ENCODE measurements at regions not wholly inside any gene's neighbourhood (a gene's known extent, or its start where the extent isn't known, plus 50 kb on each side); places are given as distances from the start of the nearest gene placed in this dataset.
"Not testable (repeated sequence)": the region's sequence is repeated elsewhere in the genome, so short reads cannot be mapped to it uniquely, and the experiment has no call there.

- FAIRE-seq: no peak
Observed at GRCh38 chr5:115439639-115440038, 104.9 kb downstream of the FEM1C start.

GRCh38 chr5:115439042-115439441, 105.5 kb downstream of the FEM1C start:
- no peak for FAIRE-seq
- DNase-seq (ENCODE audit: low spot score in 2 of 2): no peak

More at GRCh38 chr5:115439639-115440038, 104.9 kb downstream of the FEM1C start:
- DNase-seq (ENCODE audit: low spot score in 2 of 2): no peak

- FAIRE-seq: no peak
Observed at GRCh38 chr5:115435778-115436712, 108.5 kb downstream of the FEM1C start.

GRCh38 chr5:115435065-115435777, 109.4 kb downstream of the FEM1C start:
- no peak for DNase-seq (ENCODE audit: low spot score in 2 of 2)
- no peak for FAIRE-seq

More at GRCh38 chr5:115435778-115436712, 108.5 kb downstream of the FEM1C start:
- DNase-seq (ENCODE audit: low spot score in 2 of 2): no peak

GRCh38 chr5:115433918-115434317, 110.7 kb downstream of the FEM1C start:
- DNase-seq (ENCODE audit: low spot score in 2 of 2) (no peak), FAIRE-seq (no peak)

- DNase-seq (ENCODE audit: low spot score in 2 of 2): no peak
- no peak for FAIRE-seq
Observed at GRCh38 chr5:115432691-115433090, 111.9 kb downstream of the FEM1C start.

- DNase-seq (ENCODE audit: low spot score in 2 of 2) (no peak), FAIRE-seq (no peak)
Observed at GRCh38 chr5:115431116-115431515, 113.5 kb downstream of the FEM1C start.

GRCh38 chr5:115430374-115430773, 114.2 kb downstream of the FEM1C start:
- FAIRE-seq (no peak), DNase-seq (ENCODE audit: low spot score in 2 of 2) (no peak)

- FAIRE-seq (no peak), DNase-seq (ENCODE audit: low spot score in 2 of 2) (no peak)
Observed at GRCh38 chr5:115429345-115429940, 115.1 kb downstream of the FEM1C start.

GRCh38 chr5:115428676-115429075, 115.9 kb downstream of the FEM1C start:
- DNase-seq (ENCODE audit: low spot score in 2 of 2): no peak
- FAIRE-seq: no peak

GRCh38 chr5:115428248-115428647, 116.3 kb downstream of the FEM1C start:
- FAIRE-seq: no peak
- no peak for DNase-seq (ENCODE audit: low spot score in 2 of 2)

GRCh38 chr5:115424446-115424845, 120.1 kb downstream of the FEM1C start:
- DNase-seq (ENCODE audit: low spot score in 2 of 2) (no peak), FAIRE-seq (no peak)

GRCh38 chr5:115424030-115424429, 120.5 kb downstream of the FEM1C start:
- no peak for FAIRE-seq
- DNase-seq (ENCODE audit: low spot score in 2 of 2): no peak

GRCh38 chr5:115423541-115423940, 121.0 kb downstream of the FEM1C start:
- FAIRE-seq: no peak
- peak in 1 of 2 donors; percentile 16 for DNase-seq (ENCODE audit: low spot score in 2 of 2)

GRCh38 chr5:115423051-115423450, 121.5 kb downstream of the FEM1C start:
- no peak for DNase-seq (ENCODE audit: low spot score in 2 of 2)
- FAIRE-seq: no peak

- FAIRE-seq; DNase-seq (ENCODE audit: low spot score in 2 of 2): not testable (repeated sequence)
Observed at GRCh38 chr5:115420812-115421211, 123.8 kb downstream of the FEM1C start.

- FAIRE-seq (no peak), DNase-seq (ENCODE audit: low spot score in 2 of 2) (no peak)
Observed at GRCh38 chr5:115419846-115420585, 123.6 kb upstream of the CCDC112 start.

GRCh38 chr5:115418788-115419187, 122.3 kb upstream of the CCDC112 start:
- DNase-seq (ENCODE audit: low spot score in 2 of 2) (no peak), FAIRE-seq (no peak)

- no peak for DNase-seq (ENCODE audit: low spot score in 2 of 2)
Observed at GRCh38 chr5:115417076-115417475, 120.6 kb upstream of the CCDC112 start.

GRCh38 chr5:115415143-115415491, 118.7 kb upstream of the CCDC112 start:
- FAIRE-seq (no peak), DNase-seq (ENCODE audit: low spot score in 2 of 2) (peak in 1 of 2 donors; percentile 22)

More at GRCh38 chr5:115417076-115417475, 120.6 kb upstream of the CCDC112 start:
- FAIRE-seq: no peak

Data from frontal cortex (tissue), 3 donors.